ENCODE measurements at regions not wholly inside any gene's neighbourhood (a gene's known extent, or its start where the extent isn't known, plus 50 kb on each side); places are given as distances from the start of the nearest gene placed in this dataset.

GRCh38 chr10:118139321-118139720, 92.6 kb upstream of the RAB11FIP2 start:
- TF ChIP-seq ZNF274 (IDR thresholded peaks at IDR 0.05; ENCODE audit: low read depth, low read length) (no peak), YY1 (IDR thresholded peaks at IDR 0.05; ENCODE audit: insufficient read depth, insufficient read length) (no peak)
